AG08396 (cell line): ENCODE measurements at regions not wholly inside any gene's neighbourhood (a gene's known extent, or its start where the extent isn't known, plus 50 kb on each side); places are given as distances from the start of the nearest gene placed in this dataset.

Experiments
- DNase-seq: peaks from one replicate; pipeline ENCODE4 v3.0.0; 2012; ENCODE audit warnings: low spot score, mixed read lengths

GRCh38 chr3:30122359-30122758 lies 484.0 kb upstream of the TGFBR2 start:
- no peak for DNase-seq

GRCh38 chr3:30123224-30123623 lies 483.2 kb upstream of the TGFBR2 start:
- DNase-seq, result no peak

- DNase-seq, result no peak
Observed at GRCh38 chr3:30123755-30124154, 482.6 kb upstream of the TGFBR2 start.

- DNase-seq, result no peak
Observed at GRCh38 chr3:30124435-30125370, 481.7 kb upstream of the TGFBR2 start.

GRCh38 chr3:30129765-30130164 lies 476.6 kb upstream of the TGFBR2 start:
- no peak for DNase-seq

- DNase-seq, result no peak
Observed at GRCh38 chr3:30130391-30130790, 476.0 kb upstream of the TGFBR2 start.

- DNase-seq, result no peak
Observed at GRCh38 chr3:30131191-30131590, 475.2 kb upstream of the TGFBR2 start.

GRCh38 chr3:30135190-30135589 lies 471.2 kb upstream of the TGFBR2 start:
- peak; percentile 3 for DNase-seq

GRCh38 chr3:30139283-30139682 lies 467.1 kb upstream of the TGFBR2 start:
- no peak for DNase-seq

GRCh38 chr3:30140356-30141075 lies 465.9 kb upstream of the TGFBR2 start:
- DNase-seq, result no peak

GRCh38 chr3:30141178-30141581 lies 465.2 kb upstream of the TGFBR2 start:
- no peak for DNase-seq

GRCh38 chr3:30141927-30142326 lies 464.5 kb upstream of the TGFBR2 start:
- no peak for DNase-seq

GRCh38 chr3:30142946-30143345 lies 463.5 kb upstream of the TGFBR2 start:
- DNase-seq, result no peak

GRCh38 chr3:30145281-30145680 lies 461.1 kb upstream of the TGFBR2 start:
- no peak for DNase-seq

GRCh38 chr3:30146978-30147377 lies 459.4 kb upstream of the TGFBR2 start:
- DNase-seq, result no peak

- DNase-seq, result no peak
Observed at GRCh38 chr3:30154853-30155252, 451.5 kb upstream of the TGFBR2 start.

- no peak for DNase-seq
Observed at GRCh38 chr3:30155755-30156154, 450.6 kb upstream of the TGFBR2 start.

- DNase-seq, result no peak
Observed at GRCh38 chr3:30156586-30157498, 449.6 kb upstream of the TGFBR2 start.

- DNase-seq, result peak; percentile 17
Observed at GRCh38 chr3:30161375-30161774, 445.0 kb upstream of the TGFBR2 start.

GRCh38 chr3:30162579-30162978 lies 443.8 kb upstream of the TGFBR2 start:
- DNase-seq, result peak; percentile 37

GRCh38 chr3:30166535-30166934 lies 439.9 kb upstream of the TGFBR2 start:
- no peak for DNase-seq

GRCh38 chr3:30167541-30168011 lies 438.8 kb upstream of the TGFBR2 start:
- no peak for DNase-seq
